ENCODE measurements at regions not wholly inside any gene's neighbourhood (a gene's known extent, or its start where the extent isn't known, plus 50 kb on each side); places are given as distances from the start of the nearest gene placed in this dataset.
A peak's percentile ranks its signal among the peaks of the same experiment; 100 is the strongest.
"Not testable (repeated sequence)": the region's sequence is repeated elsewhere in the genome, so short reads cannot be mapped to it uniquely, and the experiment has no call there.

- DNase-seq (no peak), ATAC-seq (no peak)
Observed at GRCh38 chrX:150213481-150214030, 149.6 kb upstream of the MAMLD1 start.

DNA sequence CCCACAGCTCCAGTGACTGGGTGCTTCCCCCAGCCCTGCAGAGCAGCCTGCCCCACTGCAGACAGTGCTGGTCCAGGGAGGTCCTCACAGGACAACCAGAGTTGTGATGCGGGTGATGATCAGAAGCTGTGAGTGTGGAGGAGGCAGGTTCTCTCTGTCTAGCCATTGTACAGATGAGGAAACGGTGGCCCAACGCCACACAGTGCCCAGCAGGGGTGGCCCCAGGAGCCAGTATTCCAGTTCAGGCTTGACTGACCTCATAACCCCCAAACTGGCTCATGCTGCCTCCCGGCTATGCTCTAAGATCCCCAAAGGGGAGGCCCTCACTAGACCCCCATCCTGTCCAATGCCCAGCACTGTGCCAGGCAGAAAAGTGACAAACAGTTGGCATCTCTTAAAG lies 147.1 kb upstream of the MAMLD1 start:
- ATAC-seq, DNase-seq: not testable (repeated sequence)

GRCh38 chrX:150216716-150217115 lies 146.4 kb upstream of the MAMLD1 start:
- DNase-seq: no peak
- no peak for ATAC-seq

DNA sequence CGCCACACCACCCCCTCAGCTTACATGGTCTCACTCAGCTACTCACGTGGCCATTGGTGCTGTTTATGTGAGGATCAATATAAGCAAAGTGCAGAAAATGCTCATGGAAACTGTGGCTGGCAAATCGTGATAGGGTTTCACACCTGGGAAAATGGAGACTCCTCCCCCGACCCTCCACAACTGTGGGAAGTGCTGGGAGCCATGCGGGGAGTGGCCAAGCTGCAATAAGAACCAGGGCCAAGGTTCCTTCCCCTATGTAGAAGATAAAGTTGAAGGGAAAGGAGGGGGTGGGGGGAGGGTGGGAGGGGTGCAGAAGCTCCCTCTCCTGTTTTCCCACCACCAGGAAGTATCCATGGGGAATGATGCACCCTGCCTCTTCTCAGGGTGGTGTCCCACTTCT lies 145.5 kb upstream of the MAMLD1 start:
- DNase-seq (no peak), ATAC-seq (no peak)

- ATAC-seq (peak; percentile 55), DNase-seq (no peak)
Observed at GRCh38 chrX:150219374-150220185, 143.5 kb upstream of the MAMLD1 start.

- DNase-seq: no peak
- no peak for ATAC-seq
Observed at GRCh38 chrX:150223176-150224015, 139.7 kb upstream of the MAMLD1 start.

- ATAC-seq: no peak
- DNase-seq: no peak
Observed at GRCh38 chrX:150224676-150225075, 138.4 kb upstream of the MAMLD1 start.

DNA sequence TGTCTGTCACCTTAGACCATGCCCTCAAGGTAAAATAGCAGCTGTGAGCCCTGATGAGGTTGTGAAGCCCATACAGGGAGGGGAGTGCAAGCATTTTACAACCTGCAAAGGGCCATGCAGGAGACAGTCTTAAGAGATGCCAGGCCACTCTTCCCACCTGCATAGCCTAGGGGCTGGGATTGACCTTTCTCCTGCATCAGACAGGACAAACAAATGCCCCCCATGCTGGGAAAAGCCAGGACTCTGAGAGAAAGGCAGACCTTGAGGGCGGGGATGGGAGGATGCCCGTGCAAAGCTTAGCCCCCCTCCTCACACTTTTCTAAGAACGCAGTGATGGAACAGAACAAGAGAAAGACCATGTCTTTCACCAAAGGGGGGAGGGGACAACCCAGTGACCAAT lies 137.9 kb upstream of the MAMLD1 start:
- no peak for DNase-seq
- ATAC-seq: no peak

DNA sequence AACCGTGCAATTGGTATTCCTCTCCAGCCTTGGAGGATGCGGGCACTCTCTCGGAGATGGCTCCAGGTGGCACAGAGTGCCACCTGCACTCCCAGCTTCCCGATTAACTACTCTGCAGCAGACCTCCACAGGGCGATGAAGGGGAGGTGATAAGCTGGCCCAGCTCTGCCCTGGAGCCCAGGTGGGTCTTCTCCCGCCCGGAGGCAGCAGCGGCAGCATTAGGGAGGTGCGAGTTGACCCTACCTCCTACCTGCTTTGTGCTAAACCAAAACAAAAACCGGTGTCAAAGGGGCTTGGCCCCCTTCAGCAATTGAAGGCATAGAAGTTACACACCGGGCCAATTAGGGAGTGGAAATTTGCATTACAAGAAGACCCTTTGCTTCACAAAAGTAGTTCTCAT lies 137.4 kb upstream of the MAMLD1 start:
- ATAC-seq (no peak), DNase-seq (no peak)

DNA sequence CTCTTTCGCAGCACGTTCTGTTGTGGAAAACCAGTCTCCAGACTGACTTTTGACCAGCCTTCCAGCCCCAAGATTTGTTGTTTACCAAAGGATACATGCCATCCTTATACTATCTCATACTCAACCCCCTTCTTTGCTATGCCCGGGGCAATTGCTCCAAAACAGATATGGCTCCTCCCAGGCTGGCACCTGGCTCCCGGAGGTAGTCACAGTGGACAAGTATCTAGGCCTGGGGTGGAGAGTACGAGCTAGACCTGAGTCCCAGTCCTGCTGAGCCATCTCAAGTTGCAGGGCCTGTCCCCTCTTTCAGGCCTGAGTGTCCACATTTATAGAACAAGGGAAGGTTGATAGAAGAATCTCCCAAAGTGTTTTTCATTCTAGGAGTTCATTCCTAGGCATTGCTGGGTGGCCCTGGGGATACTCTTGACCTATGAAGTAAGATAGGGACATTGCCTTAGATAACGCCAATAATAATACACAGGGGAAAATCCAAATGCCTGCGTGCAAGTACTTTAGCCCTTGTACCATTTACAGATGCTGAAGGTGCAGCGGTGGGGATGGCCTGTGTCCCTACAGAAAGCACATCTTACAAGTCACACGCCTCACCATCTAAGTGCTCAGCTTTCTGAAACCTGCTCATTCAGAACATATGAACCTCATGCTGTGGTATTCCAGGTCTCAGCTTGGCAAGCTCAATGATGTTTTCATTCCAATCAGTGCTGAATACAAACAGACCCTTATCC lies 136.7 kb upstream of the MAMLD1 start:
- DNase-seq (no peak), ATAC-seq (no peak)

DNA sequence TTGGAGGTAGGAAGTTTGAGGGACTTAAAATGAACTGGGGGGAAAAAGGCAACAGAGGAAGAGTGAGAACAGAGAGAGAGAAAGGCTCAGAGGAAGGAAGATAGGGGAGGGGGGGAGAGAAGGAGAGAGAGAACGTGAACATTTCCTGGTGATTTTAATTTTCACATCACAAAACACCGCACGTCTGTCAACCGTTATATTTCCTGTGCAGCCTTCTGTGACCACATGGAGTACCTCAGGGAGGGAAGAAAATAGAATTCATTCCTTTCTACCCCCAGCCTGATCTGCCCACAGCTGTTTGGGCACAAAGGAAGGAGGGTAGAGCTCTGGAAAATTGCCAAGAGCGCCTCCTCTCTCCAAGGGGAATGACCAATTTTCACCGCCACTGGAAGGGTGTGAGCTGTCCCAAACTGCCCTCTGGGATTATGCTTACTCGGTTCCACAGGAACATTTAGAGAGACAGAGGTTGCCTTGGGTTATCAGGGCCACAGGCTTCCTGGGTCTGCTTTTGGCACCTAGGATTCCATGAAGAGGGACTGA lies 135.7 kb upstream of the MAMLD1 start:
- no peak for DNase-seq

DNA sequence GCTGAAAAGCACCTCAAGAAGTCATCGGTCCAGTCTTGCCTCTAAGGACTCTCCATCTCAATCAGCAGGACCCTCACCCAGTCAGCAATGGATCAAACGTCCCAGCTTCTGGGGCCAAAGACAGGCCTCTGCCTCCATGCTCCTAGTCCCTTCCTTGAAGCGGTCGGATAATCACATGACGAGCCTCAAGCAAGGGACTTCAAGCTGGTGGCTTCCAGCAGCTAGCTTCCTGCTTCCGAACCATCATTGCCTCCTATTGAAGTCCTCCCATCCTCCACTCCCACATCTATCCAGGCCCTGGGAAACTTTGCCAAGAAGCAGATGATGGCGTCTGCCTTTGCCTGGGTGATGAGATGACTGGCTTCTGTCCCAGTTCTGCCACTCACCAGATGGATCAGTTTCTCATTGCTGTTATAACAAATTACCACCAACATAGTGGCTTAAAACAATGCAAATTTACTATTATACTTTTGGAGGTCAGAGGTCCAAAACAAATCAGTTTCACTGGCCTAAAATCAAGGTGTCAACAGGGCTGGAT lies 135.2 kb upstream of the MAMLD1 start:
- DNase-seq (no peak), ATAC-seq (no peak)

More for the DNA sequence above, 135.7 kb upstream of the MAMLD1 start:
- no peak for ATAC-seq

GRCh38 chrX:150228431-150228830 lies 134.7 kb upstream of the MAMLD1 start:
- DNase-seq (no peak), ATAC-seq (no peak)

GRCh38 chrX:150229030-150229429 lies 134.1 kb upstream of the MAMLD1 start:
- ATAC-seq: no peak
- DNase-seq: no peak

GRCh38 chrX:150229481-150229880 lies 133.6 kb upstream of the MAMLD1 start:
- DNase-seq: no peak
- ATAC-seq: no peak

- not testable (repeated sequence) for ATAC-seq, DNase-seq
Observed at GRCh38 chrX:150230952-150231351, 132.2 kb upstream of the MAMLD1 start.

DNA sequence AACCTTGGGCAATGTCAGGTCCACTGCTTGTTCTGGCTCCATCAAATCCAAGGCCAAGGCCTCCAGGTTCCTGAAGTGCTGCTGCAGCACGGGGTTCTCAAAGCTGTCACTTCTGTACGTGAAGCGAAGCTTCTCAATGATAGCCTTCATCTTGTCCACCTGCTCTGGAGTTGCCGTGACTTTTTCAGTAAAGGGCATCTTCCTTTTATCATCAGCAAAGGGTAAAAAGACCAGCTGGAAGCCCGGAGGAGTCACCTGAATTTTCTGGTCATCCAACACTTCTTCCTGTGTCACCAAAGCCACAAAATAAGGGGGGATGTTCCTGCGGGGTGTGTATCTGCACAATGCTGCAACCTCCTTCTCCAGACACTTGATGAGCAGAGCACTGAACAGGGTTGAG lies 131.7 kb upstream of the MAMLD1 start:
- not testable (repeated sequence) for DNase-seq, ATAC-seq

GRCh38 chrX:150232222-150232621 lies 130.9 kb upstream of the MAMLD1 start:
- not testable (repeated sequence) for ATAC-seq, DNase-seq

DNA sequence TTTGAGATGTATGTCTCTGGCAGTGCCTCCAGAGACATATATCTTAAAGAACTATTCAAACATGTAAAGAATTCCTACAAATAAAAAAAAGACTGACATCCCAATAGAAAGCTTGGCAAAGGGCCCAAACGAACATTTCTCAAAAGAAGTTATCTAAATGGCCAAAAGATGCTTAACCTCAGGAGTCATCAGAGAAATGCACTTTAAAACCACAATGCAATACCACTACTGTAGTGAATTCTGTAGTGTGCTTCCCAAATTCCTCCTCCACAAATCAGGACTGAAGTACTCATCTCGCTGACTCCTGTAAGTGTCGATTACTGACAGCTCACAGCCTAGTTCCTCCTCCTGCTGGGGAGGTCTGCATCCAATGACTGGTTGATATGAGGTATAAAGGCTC lies 129.0 kb upstream of the MAMLD1 start:
- ATAC-seq: no peak
- no peak for DNase-seq

DNA sequence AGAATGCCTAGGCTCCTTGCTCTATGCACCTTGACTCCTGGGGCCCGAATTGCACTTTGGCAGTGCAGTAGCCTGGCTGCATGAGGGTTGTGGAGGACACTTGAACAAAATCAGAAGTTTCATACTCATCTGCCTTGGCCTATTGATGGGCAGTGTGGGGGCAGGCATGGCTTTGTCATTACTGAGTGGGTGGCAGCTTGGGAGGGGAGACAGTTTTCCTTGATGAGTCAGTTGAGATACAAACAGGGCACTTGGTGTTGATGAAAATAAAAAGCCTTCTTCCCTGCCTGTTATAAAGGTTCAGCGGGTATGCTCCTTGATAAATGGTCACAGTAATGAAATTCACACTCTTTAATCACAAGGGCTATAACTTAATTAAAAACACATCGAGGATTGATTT lies 126.8 kb upstream of the MAMLD1 start:
- DNase-seq: no peak
- no peak for ATAC-seq

DNA sequence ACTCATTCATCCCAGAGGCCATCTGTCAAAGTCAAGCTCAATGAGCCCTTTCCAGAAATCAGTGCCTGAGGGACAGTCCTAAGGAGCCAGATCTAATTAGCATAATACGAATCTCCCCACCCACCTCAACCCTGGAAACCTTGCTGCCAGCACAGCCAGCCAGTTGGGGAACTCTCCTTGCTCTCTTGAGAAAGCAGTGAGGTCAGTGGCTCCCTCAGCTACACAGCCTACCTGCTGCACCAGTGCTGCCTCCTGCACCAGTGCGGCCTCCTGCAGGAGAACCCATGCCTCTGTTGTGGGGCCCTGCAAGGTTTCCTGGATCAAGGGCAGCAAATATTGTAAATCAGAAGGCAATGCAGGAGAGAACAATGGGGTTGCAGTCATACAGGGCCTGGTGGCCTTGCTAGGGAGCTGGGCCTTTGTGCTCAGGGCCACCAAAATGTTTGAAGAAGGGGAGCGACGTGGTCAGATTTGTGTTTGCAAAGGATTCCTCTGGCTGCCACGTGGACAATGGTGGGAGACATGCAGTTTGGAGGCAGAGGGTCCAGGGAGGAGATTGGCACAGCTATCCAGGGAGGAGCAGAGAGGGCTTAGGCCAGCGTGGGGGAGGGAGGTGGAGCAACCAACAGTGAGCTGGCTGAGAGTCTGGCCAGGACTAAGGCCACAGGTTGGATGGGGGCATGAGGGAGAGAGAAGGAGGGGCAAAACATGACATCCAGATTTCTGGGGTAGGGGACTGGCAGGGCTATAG lies 124.3 kb upstream of the MAMLD1 start:
- DNase-seq (no peak), ATAC-seq (no peak)
